Lower leg skin (tissue), 3 donors: ENCODE measurements at regions not wholly inside any gene's neighbourhood (a gene's known extent, or its start where the extent isn't known, plus 50 kb on each side); places are given as distances from the start of the nearest gene placed in this dataset.

Experiments used
- POLR2A ChIP-seq, 2 donors: fragments of 450-650 bp; IDR thresholded peaks; one replicate each; pipeline ENCODE4 v1.6.1; 2016 to 2017; ENCODE audit warnings: antibody characterized with exemption in 2 of 2, mild to moderate bottlenecking in 1 of 2, moderate library complexity in 1 of 2
- TF ChIP-seq, protein P1 (sequence below), 3 donors: fragments of 450-650 bp; IDR thresholded peaks; one replicate each; pipeline ENCODE4 v1.5.1; 2016; ENCODE audit warnings: antibody characterized with exemption in 3 of 3, mild to moderate bottlenecking in 3 of 3, moderate library complexity in 2 of 3

DNA sequence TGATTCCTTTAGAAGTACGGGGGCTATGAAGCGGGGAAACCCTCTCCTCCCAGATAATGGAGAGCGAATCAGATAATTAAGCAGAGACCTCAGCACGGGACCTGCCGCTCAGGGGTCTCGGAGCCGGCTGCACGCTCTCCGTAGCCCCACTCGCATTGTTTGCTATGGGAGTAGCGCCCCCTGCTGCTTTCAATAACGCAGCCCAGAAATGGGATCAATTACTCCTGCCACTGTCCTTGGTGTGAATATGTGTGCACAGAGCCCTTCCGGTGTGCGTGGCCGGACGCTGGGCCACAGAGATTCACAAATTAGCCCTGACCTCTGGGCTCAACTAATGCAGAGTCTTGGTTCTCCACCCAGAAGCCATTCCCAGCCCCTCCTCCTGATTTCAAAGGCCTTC lies 76.4 kb upstream of the TMEM132C start:
- TF ChIP-seq, protein P1, sequence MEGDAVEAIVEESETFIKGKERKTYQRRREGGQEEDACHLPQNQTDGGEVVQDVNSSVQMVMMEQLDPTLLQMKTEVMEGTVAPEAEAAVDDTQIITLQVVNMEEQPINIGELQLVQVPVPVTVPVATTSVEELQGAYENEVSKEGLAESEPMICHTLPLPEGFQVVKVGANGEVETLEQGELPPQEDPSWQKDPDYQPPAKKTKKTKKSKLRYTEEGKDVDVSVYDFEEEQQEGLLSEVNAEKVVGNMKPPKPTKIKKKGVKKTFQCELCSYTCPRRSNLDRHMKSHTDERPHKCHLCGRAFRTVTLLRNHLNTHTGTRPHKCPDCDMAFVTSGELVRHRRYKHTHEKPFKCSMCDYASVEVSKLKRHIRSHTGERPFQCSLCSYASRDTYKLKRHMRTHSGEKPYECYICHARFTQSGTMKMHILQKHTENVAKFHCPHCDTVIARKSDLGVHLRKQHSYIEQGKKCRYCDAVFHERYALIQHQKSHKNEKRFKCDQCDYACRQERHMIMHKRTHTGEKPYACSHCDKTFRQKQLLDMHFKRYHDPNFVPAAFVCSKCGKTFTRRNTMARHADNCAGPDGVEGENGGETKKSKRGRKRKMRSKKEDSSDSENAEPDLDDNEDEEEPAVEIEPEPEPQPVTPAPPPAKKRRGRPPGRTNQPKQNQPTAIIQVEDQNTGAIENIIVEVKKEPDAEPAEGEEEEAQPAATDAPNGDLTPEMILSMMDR (IDR thresholded peaks at IDR 0.05), result no peak
- no peak for TF ChIP-seq POLR2A (IDR thresholded peaks at IDR 0.05)
